SH-SY5Y (cell line): ENCODE measurements at regions not wholly inside any gene's neighbourhood (a gene's known extent, or its start where the extent isn't known, plus 50 kb on each side); places are given as distances from the start of the nearest gene placed in this dataset.

ENCODE experiments used
- GATA2 ChIP-seq: IDR thresholded peaks from 2 replicates; pipeline ENCODE4 v1.6.1; 2011; ENCODE audit warnings: mild to moderate bottlenecking, low read depth, low read length
- GATA3 ChIP-seq: IDR thresholded peaks from 2 replicates; pipeline ENCODE4 v1.6.1; 2011; ENCODE audit warnings: low read depth, mild to moderate bottlenecking, low read length, moderate library complexity

- TF ChIP-seq GATA2 (no peak), GATA3 (no peak)
Measured at GRCh38 chr11:29458252-29458651, 558.6 kb downstream of the KCNA4 start.
